ENCODE measurements at regions not wholly inside any gene's neighbourhood (a gene's known extent, or its start where the extent isn't known, plus 50 kb on each side); places are given as distances from the start of the nearest gene placed in this dataset.
"Not testable (repeated sequence)": the region's sequence is repeated elsewhere in the genome, so short reads cannot be mapped to it uniquely, and the experiment has no call there.

DNA sequence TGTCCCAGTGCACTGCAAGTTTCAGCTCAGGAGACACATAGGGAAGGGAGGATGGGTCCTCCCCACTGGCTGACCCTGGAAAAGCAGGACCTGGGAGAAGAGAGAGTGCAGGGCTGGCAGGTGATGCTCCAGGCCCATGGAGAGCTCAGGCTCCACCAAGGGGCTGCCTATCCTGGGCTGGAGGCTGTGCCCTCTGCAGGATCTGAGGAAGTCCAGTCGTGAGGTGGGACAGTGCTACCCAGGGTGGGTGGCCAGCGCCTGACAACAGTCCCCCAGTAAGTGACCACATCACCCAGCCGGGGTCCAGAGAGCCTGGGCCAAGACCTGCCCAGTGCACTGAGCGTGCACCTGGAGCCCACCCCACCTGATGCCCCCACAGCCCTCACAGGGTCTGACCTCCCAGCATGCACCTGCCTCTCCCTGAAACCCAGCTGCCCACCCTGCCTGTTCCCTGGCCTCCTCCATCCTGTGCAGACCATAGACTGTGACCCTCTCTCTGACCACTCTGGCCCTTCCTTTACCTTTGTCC lies 626.1 kb upstream of the DEFB115 start:
- TF ChIP-seq POLR2A (IDR thresholded peaks at IDR 0.05) = not testable (repeated sequence)
- TF ChIP-seq, protein P1, sequence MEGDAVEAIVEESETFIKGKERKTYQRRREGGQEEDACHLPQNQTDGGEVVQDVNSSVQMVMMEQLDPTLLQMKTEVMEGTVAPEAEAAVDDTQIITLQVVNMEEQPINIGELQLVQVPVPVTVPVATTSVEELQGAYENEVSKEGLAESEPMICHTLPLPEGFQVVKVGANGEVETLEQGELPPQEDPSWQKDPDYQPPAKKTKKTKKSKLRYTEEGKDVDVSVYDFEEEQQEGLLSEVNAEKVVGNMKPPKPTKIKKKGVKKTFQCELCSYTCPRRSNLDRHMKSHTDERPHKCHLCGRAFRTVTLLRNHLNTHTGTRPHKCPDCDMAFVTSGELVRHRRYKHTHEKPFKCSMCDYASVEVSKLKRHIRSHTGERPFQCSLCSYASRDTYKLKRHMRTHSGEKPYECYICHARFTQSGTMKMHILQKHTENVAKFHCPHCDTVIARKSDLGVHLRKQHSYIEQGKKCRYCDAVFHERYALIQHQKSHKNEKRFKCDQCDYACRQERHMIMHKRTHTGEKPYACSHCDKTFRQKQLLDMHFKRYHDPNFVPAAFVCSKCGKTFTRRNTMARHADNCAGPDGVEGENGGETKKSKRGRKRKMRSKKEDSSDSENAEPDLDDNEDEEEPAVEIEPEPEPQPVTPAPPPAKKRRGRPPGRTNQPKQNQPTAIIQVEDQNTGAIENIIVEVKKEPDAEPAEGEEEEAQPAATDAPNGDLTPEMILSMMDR (IDR thresholded peaks at IDR 0.05) = not testable (repeated sequence)

All from body of pancreas (tissue), 4 donors.